HL-60 (cell line): ENCODE measurements at regions not wholly inside any gene's neighbourhood (a gene's known extent, or its start where the extent isn't known, plus 50 kb on each side); places are given as distances from the start of the nearest gene placed in this dataset.

Experiments
- DNase-seq, 2 experiments: peaks; one replicate each; pipeline ENCODE4 v3.0.0-alpha.2; 2010 to 2020; ENCODE audit warnings: low read depth in 1 of 2, low spot score in 1 of 2
- H3K27ac ChIP-seq: fragments of 250-450 bp; sonication (Bioruptor Pico); replicated peaks from 2 replicates; pipeline ENCODE4 v1.5.1; 2020; ENCODE audit warnings: mild to moderate bottlenecking, moderate library complexity
- H3K27me3 ChIP-seq: fragments of 250-450 bp; sonication (Bioruptor Pico); 2 replicates; pipeline ENCODE4 v1.5.1; 2021; ENCODE audit warnings: mild to moderate bottlenecking, moderate library complexity; ENCODE audit not compliant: insufficient read depth, poor library complexity, severe bottlenecking
- H3K4me3 ChIP-seq: replicated peaks from 2 replicates; pipeline ENCODE4 v1.5.1; 2011; ENCODE audit warnings: mild to moderate bottlenecking, control low read depth, low read length; ENCODE audit not compliant: insufficient read depth
- CTCF ChIP-seq: IDR thresholded peaks from one replicate; pipeline ENCODE4 v1.5.1; 2011; ENCODE audit warnings: low read length, control low read depth, inconsistent platforms; ENCODE audit not compliant: insufficient read depth
- GABPA ChIP-seq: IDR thresholded peaks from 2 replicates; pipeline ENCODE4 v1.6.1; 2012; ENCODE audit warnings: low read depth
- POLR2AphosphoS5 ChIP-seq: IDR thresholded peaks from 2 replicates; pipeline ENCODE4 v1.6.1; 2012; ENCODE audit warnings: low read depth
- REST ChIP-seq: IDR thresholded peaks from 2 replicates; pipeline ENCODE4 v1.6.1; 2012; ENCODE audit warnings: low read depth; ENCODE audit not compliant: insufficient replicate concordance
- SPI1 ChIP-seq: IDR thresholded peaks from 2 replicates; pipeline ENCODE4 v1.6.1; 2012; ENCODE audit warnings: low read depth, mild to moderate bottlenecking, borderline replicate concordance

GRCh38 chr10:109701633-109702215 is 221.6 kb downstream of the XPNPEP1 start:
- H3K4me3 ChIP-seq = no peak overlapping the region
- TF ChIP-seq GABPA (no peak), CTCF (no peak), REST (no peak), SPI1 (no peak), POLR2AphosphoS5 (no peak)
- DNase-seq = no peak

DNA sequence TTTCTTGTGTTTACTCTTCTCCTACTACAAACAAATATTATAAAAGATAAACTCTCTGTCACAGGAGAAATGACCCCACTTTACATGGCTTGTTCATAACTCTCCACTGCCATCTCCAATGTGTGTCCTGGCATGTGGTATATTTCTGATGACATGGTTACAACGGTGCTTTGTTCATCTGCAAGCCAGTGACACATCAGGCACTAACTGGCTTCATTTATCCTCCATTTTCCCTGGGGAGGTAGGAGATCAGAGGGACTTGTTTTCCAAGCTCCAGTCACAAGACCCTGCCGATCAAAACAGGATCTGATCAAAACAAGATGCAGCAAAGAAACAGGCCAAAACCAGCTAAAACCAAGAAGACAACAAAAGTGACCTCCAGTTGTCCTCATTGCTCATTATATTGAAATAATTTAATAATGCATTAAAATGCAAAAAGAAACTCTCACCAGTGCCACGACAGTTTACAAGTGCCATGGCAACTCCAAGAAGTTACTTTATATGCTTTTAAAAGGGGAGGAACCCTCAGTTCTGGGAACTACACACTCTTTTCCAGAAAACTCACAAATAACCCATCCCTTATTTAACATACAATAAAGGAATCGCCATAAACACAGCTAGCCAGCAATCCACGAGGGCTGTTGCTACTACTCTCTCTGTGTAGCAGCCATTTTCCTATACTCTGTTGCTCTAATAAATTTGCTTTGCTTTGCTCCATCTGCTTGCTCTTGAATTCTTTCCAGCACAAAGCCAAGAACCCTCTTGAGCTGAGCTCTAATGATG is 224.2 kb downstream of the XPNPEP1 start:
- DNase-seq = no peak

More at GRCh38 chr10:109701633-109702215, 221.6 kb downstream of the XPNPEP1 start:
- Histone ChIP-seq H3K27me3 (no peaks in the 10 kb centered on the region), H3K27ac (no peak overlapping the region)

More for the DNA sequence above, 224.2 kb downstream of the XPNPEP1 start:
- TF ChIP-seq GABPA (no peak), POLR2AphosphoS5 (no peak), REST (no peak), SPI1 (no peak), CTCF (no peak)
- no peaks in the 10 kb centered on the region for H3K27me3 ChIP-seq
- H3K27ac ChIP-seq = no peak overlapping the region
- no peak overlapping the region for H3K4me3 ChIP-seq
